Gastrocnemius medialis (tissue), 4 donors: ENCODE measurements at regions not wholly inside any gene's neighbourhood (a gene's known extent, or its start where the extent isn't known, plus 50 kb on each side); places are given as distances from the start of the nearest gene placed in this dataset.

Source experiments
- POLR2A ChIP-seq, 2 donors: fragments of 450-650 bp; IDR thresholded peaks; one replicate each; pipeline ENCODE4 v1.6.1; 2017; ENCODE audit warnings: antibody characterized with exemption in 2 of 2, mild to moderate bottlenecking in 2 of 2, moderate library complexity in 2 of 2
- TF ChIP-seq, protein P1 (sequence below), 5 experiments: fragments of 450-650 bp in 3 of 5; fragments of 200-600 bp in 2 of 5; sonication (generic) in 2 of 5; IDR thresholded peaks in 4 of 5; conservative IDR thresholded peaks in 1 of 5; 1 replicate in 4 of 5; 2 replicates in 1 of 5; pipeline ENCODE4 v1.5.1; 2016 to 2019; ENCODE audit warnings: antibody characterized with exemption in 5 of 5, mild to moderate bottlenecking in 3 of 5, moderate library complexity in 3 of 5

GRCh38 chr15:46526726-46527110 is 891.9 kb downstream of the SQOR start:
- TF ChIP-seq, protein P1, sequence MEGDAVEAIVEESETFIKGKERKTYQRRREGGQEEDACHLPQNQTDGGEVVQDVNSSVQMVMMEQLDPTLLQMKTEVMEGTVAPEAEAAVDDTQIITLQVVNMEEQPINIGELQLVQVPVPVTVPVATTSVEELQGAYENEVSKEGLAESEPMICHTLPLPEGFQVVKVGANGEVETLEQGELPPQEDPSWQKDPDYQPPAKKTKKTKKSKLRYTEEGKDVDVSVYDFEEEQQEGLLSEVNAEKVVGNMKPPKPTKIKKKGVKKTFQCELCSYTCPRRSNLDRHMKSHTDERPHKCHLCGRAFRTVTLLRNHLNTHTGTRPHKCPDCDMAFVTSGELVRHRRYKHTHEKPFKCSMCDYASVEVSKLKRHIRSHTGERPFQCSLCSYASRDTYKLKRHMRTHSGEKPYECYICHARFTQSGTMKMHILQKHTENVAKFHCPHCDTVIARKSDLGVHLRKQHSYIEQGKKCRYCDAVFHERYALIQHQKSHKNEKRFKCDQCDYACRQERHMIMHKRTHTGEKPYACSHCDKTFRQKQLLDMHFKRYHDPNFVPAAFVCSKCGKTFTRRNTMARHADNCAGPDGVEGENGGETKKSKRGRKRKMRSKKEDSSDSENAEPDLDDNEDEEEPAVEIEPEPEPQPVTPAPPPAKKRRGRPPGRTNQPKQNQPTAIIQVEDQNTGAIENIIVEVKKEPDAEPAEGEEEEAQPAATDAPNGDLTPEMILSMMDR (IDR thresholded peaks at IDR 0.05 in 4 of 5, conservative IDR thresholded peaks at IDR 0.05 in 1 of 5): no peak
- no peak for TF ChIP-seq POLR2A (IDR thresholded peaks at IDR 0.05)
